ENCODE measurements at regions not wholly inside any gene's neighbourhood (a gene's known extent, or its start where the extent isn't known, plus 50 kb on each side); places are given as distances from the start of the nearest gene placed in this dataset.

DNA sequence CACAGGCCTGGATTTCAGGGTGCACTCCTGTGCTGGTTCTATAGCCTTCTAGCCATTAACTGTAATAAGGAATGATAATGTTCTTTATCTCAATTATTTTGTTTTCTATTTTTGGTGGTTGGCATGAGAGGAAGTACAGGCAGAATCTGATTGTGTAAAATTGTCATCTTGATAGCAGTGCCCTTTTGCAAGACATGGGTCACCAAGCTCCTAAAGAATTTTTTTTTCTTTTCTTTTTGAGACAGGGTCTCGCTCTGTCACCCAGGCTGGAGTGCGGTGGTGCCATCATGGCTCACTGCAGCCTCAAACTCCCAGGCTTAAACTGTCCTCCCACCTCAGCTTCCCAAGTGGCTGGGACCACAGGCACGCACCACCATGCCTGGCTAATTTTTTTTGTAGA is 206.7 kb upstream of the JARID2 start:
- no peak for DNase-seq (ENCODE audit: low read depth, low spot score)
- Histone ChIP-seq H3K9me3 (ENCODE audit: control insufficient read depth, insufficient read depth, low read length) (no peaks in the 10 kb centered on the region), H3K36me3 (ENCODE audit: control insufficient read depth, insufficient read depth, low read length) (no peaks in the 10 kb centered on the region), H3K27me3 (ENCODE audit: control insufficient read depth, insufficient read depth, low read length) (no peaks in the 10 kb centered on the region), H3K4me3 (ENCODE audit: low read length) (no peak overlapping the region), H3K4me1 (ENCODE audit: control insufficient read depth, insufficient read depth, low read length) (peaks cover 5% of the 10 kb centered on the region), H3K27ac (ENCODE audit: low read length) (peak overlapping the region; percentile 66)
- no CpG with 5 or more reads among the region's 3 CpGs for WGBS (ENCODE audit: insufficient coverage, insufficient read length)

GRCh38 chr6:15042938-15043337 is 202.9 kb upstream of the JARID2 start:
- DNase-seq (ENCODE audit: low read depth, low spot score) = no peak
- no peaks in the 10 kb centered on the region for H3K9me3 ChIP-seq (ENCODE audit: control insufficient read depth, insufficient read depth, low read length)
- peaks cover 1% of the 10 kb centered on the region; the same call in 1 of the 2 replicates for H3K4me1 ChIP-seq (ENCODE audit: control insufficient read depth, insufficient read depth, low read length)
- H3K27ac ChIP-seq (ENCODE audit: low read length) = no peak overlapping the region
- H3K36me3 ChIP-seq (ENCODE audit: control insufficient read depth, insufficient read depth, low read length) = no peaks in the 10 kb centered on the region
- H3K4me3 ChIP-seq (ENCODE audit: low read length) = no peak overlapping the region
- no peaks in the 10 kb centered on the region for H3K27me3 ChIP-seq (ENCODE audit: control insufficient read depth, insufficient read depth, low read length)
- no CpG with 5 or more reads among the region's 4 CpGs for WGBS (ENCODE audit: insufficient coverage, insufficient read length)

DNA sequence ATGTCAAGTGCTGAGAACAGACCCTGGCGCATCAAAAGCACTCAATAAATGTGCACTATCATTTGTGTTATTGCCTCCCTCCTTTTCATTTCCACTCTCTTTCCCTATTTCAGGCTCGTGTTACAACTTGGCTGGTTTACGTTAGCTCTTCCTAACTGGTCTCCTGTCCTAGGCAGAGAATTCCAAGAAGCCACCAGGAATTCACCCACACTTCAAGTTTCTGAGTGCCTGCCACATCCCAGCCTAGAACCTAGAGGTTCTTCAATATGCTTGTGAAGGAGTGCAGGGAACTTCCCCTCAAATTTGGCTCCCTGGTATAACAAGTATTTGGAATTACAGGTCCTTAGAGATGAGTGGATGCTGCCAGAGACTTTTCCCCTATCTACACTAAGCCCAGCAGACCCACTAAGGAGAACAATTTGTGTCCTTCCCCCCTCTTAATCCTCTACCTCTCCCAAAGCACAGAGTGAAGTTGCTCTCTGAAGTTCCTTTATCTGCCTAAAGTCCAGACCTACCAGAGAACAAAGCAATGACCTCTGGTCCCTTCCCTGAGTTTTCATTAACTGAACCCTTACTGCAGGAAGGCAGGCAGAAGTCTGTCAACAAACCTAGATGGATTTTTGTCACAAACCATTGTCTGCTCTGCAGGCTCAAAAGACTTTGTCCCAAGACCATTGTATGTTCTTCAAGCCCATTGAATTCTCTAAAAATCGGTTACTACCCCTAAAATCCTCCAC is 201.6 kb upstream of the JARID2 start:
- no peak for DNase-seq (ENCODE audit: low read depth, low spot score)
- H3K27ac ChIP-seq (ENCODE audit: low read length) = no peak overlapping the region
- H3K36me3 ChIP-seq (ENCODE audit: control insufficient read depth, insufficient read depth, low read length) = no peaks in the 10 kb centered on the region
- WGBS (ENCODE audit: insufficient coverage, insufficient read length) = no CpG with 5 or more reads among the region's 4 CpGs
- no peaks in the 10 kb centered on the region for H3K9me3 ChIP-seq (ENCODE audit: control insufficient read depth, insufficient read depth, low read length)
- peaks cover under 1% of the 10 kb centered on the region; the same call in 1 of the 2 replicates for H3K4me1 ChIP-seq (ENCODE audit: control insufficient read depth, insufficient read depth, low read length)
- no peaks in the 10 kb centered on the region for H3K27me3 ChIP-seq (ENCODE audit: control insufficient read depth, insufficient read depth, low read length)
- H3K4me3 ChIP-seq (ENCODE audit: low read length) = no peak overlapping the region

DNA sequence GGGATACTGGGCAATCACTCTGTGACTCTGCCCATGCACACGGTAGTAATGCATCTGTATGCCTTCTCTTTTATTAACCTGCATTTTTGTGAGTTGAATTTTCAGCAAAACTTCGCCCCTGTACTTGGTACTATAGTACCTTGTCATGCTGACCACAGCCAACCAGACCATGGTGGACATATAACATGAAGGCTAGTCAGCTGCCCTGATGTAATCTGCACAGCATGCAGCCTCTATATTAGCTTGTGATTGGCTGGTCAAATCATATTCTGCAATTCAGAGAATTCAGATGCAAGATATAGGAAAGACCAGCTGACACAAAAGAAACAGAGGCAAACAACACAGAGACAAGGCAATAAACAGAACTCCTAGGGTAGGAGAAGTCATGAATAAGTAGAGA is 200.9 kb upstream of the JARID2 start:
- H3K27me3 ChIP-seq (ENCODE audit: control insufficient read depth, insufficient read depth, low read length) = no peaks in the 10 kb centered on the region

GRCh38 chr6:15046751-15047150 is 199.1 kb upstream of the JARID2 start:
- Histone ChIP-seq H3K36me3 (ENCODE audit: control insufficient read depth, insufficient read depth, low read length) (no peaks in the 10 kb centered on the region), H3K27me3 (ENCODE audit: control insufficient read depth, insufficient read depth, low read length) (no peaks in the 10 kb centered on the region), H3K4me3 (ENCODE audit: low read length) (no peak overlapping the region), H3K4me1 (ENCODE audit: control insufficient read depth, insufficient read depth, low read length) (no peaks in the 10 kb centered on the region; the same call in 1 of the 2 replicates), H3K9me3 (ENCODE audit: control insufficient read depth, insufficient read depth, low read length) (no peaks in the 10 kb centered on the region), H3K27ac (ENCODE audit: low read length) (no peak overlapping the region)
- no CpG with 5 or more reads among the region's 4 CpGs for WGBS (ENCODE audit: insufficient coverage, insufficient read length)
- no peak for DNase-seq (ENCODE audit: low read depth, low spot score)

More for the DNA sequence above, 200.9 kb upstream of the JARID2 start:
- no peaks in the 10 kb centered on the region for H3K9me3 ChIP-seq (ENCODE audit: control insufficient read depth, insufficient read depth, low read length)
- no peaks in the 10 kb centered on the region; the same call in 1 of the 2 replicates for H3K4me1 ChIP-seq (ENCODE audit: control insufficient read depth, insufficient read depth, low read length)
- H3K36me3 ChIP-seq (ENCODE audit: control insufficient read depth, insufficient read depth, low read length) = no peaks in the 10 kb centered on the region
- no CpG with 5 or more reads among the region's 2 CpGs for WGBS (ENCODE audit: insufficient coverage, insufficient read length)
- DNase-seq (ENCODE audit: low read depth, low spot score) = no peak
- H3K4me3 ChIP-seq (ENCODE audit: low read length) = no peak overlapping the region
- no peak overlapping the region for H3K27ac ChIP-seq (ENCODE audit: low read length)

DNA sequence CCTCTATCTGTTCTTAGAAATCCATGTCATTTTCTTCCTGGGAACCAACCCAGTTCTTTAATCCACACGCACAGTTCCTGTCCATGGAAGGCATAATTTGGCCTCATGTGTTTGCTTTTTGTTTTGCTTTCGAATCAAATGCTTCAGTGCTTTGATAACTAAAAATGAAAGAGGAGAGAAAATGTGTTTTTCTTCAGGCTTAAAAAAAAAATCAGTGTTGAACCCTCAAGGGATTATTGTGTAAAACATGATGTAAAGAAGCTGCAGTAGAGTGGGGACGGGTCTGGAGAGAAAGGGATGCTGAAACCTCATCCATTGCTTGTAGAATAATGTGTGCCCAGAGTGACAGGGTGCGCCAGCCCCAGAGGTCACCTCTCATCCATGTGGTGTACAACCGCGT is 197.5 kb upstream of the JARID2 start:
- Histone ChIP-seq H3K4me1 (ENCODE audit: control insufficient read depth, insufficient read depth, low read length) (no peaks in the 10 kb centered on the region; the same call in 1 of the 2 replicates), H3K36me3 (ENCODE audit: control insufficient read depth, insufficient read depth, low read length) (no peaks in the 10 kb centered on the region), H3K27me3 (ENCODE audit: control insufficient read depth, insufficient read depth, low read length) (no peaks in the 10 kb centered on the region), H3K4me3 (ENCODE audit: low read length) (no peak overlapping the region), H3K27ac (ENCODE audit: low read length) (no peak overlapping the region), H3K9me3 (ENCODE audit: control insufficient read depth, insufficient read depth, low read length) (no peaks in the 10 kb centered on the region)
- no peak for DNase-seq (ENCODE audit: low read depth, low spot score)
- WGBS (ENCODE audit: insufficient coverage, insufficient read length) = no CpG with 5 or more reads among the region's 6 CpGs

- Histone ChIP-seq H3K9me3 (ENCODE audit: control insufficient read depth, insufficient read depth, low read length) (no peaks in the 10 kb centered on the region), H3K4me1 (ENCODE audit: control insufficient read depth, insufficient read depth, low read length) (no peaks in the 10 kb centered on the region), H3K27me3 (ENCODE audit: control insufficient read depth, insufficient read depth, low read length) (no peaks in the 10 kb centered on the region), H3K36me3 (ENCODE audit: control insufficient read depth, insufficient read depth, low read length) (no peaks in the 10 kb centered on the region), H3K27ac (ENCODE audit: low read length) (no peak overlapping the region), H3K4me3 (ENCODE audit: low read length) (no peak overlapping the region)
- WGBS (ENCODE audit: insufficient coverage, insufficient read length) = no CpG with 5 or more reads among the region's 9 CpGs
- no peak for DNase-seq (ENCODE audit: low read depth, low spot score)
These were observed 187.4 kb upstream of the JARID2 start for GRCh38 chr6:15058200-15059061.

DNA sequence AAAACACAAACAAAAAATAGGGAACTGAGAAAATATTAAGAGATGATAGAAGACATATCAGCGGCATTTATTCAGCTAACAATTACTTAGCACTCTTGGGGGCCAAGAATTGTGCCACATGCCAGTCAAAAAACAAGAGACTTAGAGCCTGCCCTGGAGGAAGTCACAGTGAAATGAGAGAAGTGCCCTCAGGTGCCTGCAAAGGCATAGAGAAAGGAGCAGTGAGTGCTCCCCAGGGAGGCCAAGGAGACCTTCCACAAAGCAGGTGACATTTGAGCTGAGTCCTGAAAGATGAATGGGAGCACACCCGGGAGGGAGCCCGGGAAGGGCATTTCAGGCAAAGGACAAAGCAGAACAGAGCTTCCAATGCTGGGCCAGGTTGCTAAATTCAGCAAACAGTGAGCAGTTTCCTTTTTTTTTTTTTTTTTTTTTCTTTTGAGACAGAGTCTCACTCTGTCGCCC is 184.7 kb upstream of the JARID2 start:
- Histone ChIP-seq H3K27ac (ENCODE audit: low read length) (no peak overlapping the region), H3K4me1 (ENCODE audit: control insufficient read depth, insufficient read depth, low read length) (no peaks in the 10 kb centered on the region), H3K9me3 (ENCODE audit: control insufficient read depth, insufficient read depth, low read length) (no peaks in the 10 kb centered on the region), H3K27me3 (ENCODE audit: control insufficient read depth, insufficient read depth, low read length) (no peaks in the 10 kb centered on the region), H3K4me3 (ENCODE audit: low read length) (no peak overlapping the region), H3K36me3 (ENCODE audit: control insufficient read depth, insufficient read depth, low read length) (no peaks in the 10 kb centered on the region)
- no peak for DNase-seq (ENCODE audit: low read depth, low spot score)
- WGBS (ENCODE audit: insufficient coverage, insufficient read length) = no CpG with 5 or more reads among the region's 4 CpGs

- DNase-seq (ENCODE audit: low read depth, low spot score) = no peak
- Histone ChIP-seq H3K27ac (ENCODE audit: low read length) (no peak overlapping the region), H3K27me3 (ENCODE audit: control insufficient read depth, insufficient read depth, low read length) (no peaks in the 10 kb centered on the region), H3K36me3 (ENCODE audit: control insufficient read depth, insufficient read depth, low read length) (no peaks in the 10 kb centered on the region), H3K4me3 (ENCODE audit: low read length) (no peak overlapping the region), H3K4me1 (ENCODE audit: control insufficient read depth, insufficient read depth, low read length) (no peaks in the 10 kb centered on the region), H3K9me3 (ENCODE audit: control insufficient read depth, insufficient read depth, low read length) (no peaks in the 10 kb centered on the region)
- WGBS (ENCODE audit: insufficient coverage, insufficient read length) = no CpG with 5 or more reads among the region's 6 CpGs
These were observed 183.9 kb upstream of the JARID2 start for GRCh38 chr6:15061908-15062515.

GRCh38 chr6:15062516-15063252 is 183.2 kb upstream of the JARID2 start:
- no CpG with 5 or more reads among the region's 8 CpGs for WGBS (ENCODE audit: insufficient coverage, insufficient read length)
- H3K27me3 ChIP-seq (ENCODE audit: control insufficient read depth, insufficient read depth, low read length) = no peaks in the 10 kb centered on the region
- no peak overlapping the region for H3K27ac ChIP-seq (ENCODE audit: low read length)
- H3K36me3 ChIP-seq (ENCODE audit: control insufficient read depth, insufficient read depth, low read length) = no peaks in the 10 kb centered on the region
- no peak overlapping the region for H3K4me3 ChIP-seq (ENCODE audit: low read length)
- no peak for DNase-seq (ENCODE audit: low read depth, low spot score)
- no peaks in the 10 kb centered on the region for H3K4me1 ChIP-seq (ENCODE audit: control insufficient read depth, insufficient read depth, low read length)
- H3K9me3 ChIP-seq (ENCODE audit: control insufficient read depth, insufficient read depth, low read length) = no peaks in the 10 kb centered on the region
